GM12875 (cell line): ENCODE measurements at regions not wholly inside any gene's neighbourhood (a gene's known extent, or its start where the extent isn't known, plus 50 kb on each side); places are given as distances from the start of the nearest gene placed in this dataset.

ENCODE experiments used
- H3K4me3 ChIP-seq: one replicate; pipeline ENCODE4 v1.5.1; 2011; ENCODE audit warnings: low read depth, low read length, control low read depth
- CTCF ChIP-seq: IDR thresholded peaks from 2 replicates; pipeline ENCODE4 v1.5.1; 2011; ENCODE audit warnings: low read depth, mild to moderate bottlenecking, control low read depth, inconsistent platforms, low read length, moderate library complexity, borderline replicate concordance; ENCODE audit not compliant: insufficient read depth

- TF ChIP-seq CTCF = no peak
Observed at GRCh38 chr16:86171329-86171728, 272.4 kb downstream of the IRF8 start.

GRCh38 chr16:86175816-86176215 lies 276.9 kb downstream of the IRF8 start:
- no peak overlapping the region for H3K4me3 ChIP-seq
- no peak for TF ChIP-seq CTCF

More at GRCh38 chr16:86171329-86171728, 272.4 kb downstream of the IRF8 start:
- no peak overlapping the region for H3K4me3 ChIP-seq

GRCh38 chr16:86176462-86176861 lies 277.5 kb downstream of the IRF8 start:
- no peak overlapping the region for H3K4me3 ChIP-seq
- no peak for TF ChIP-seq CTCF

GRCh38 chr16:86180244-86180643 lies 281.3 kb downstream of the IRF8 start:
- H3K4me3 ChIP-seq = no peak overlapping the region
- TF ChIP-seq CTCF = no peak

- no peak overlapping the region for H3K4me3 ChIP-seq
- TF ChIP-seq CTCF = no peak
Observed at GRCh38 chr16:86180780-86181179, 281.8 kb downstream of the IRF8 start.

- no peak for TF ChIP-seq CTCF
Observed at GRCh38 chr16:86181526-86181925, 282.6 kb downstream of the IRF8 start.

GRCh38 chr16:86184185-86184584 lies 285.2 kb downstream of the IRF8 start:
- no peak overlapping the region for H3K4me3 ChIP-seq
- TF ChIP-seq CTCF = no peak

More at GRCh38 chr16:86181526-86181925, 282.6 kb downstream of the IRF8 start:
- no peak overlapping the region for H3K4me3 ChIP-seq
